Parathyroid adenoma (tissue), 2 donors: ENCODE measurements at regions not wholly inside any gene's neighbourhood (a gene's known extent, or its start where the extent isn't known, plus 50 kb on each side); places are given as distances from the start of the nearest gene placed in this dataset.

Experiments
- H2AFZ ChIP-seq: fragments of 300-600 bp; sonication (generic); one replicate; pipeline ENCODE4 v1.7.0; 2017; ENCODE audit warnings: antibody characterized with exemption, mild to moderate bottlenecking
- H3K27ac ChIP-seq: fragments of 300-600 bp; sonication (generic); one replicate; pipeline ENCODE4 v1.7.0; 2017
- H3K27me3 ChIP-seq: fragments of 300-600 bp; sonication (generic); one replicate; pipeline ENCODE4 v1.7.0; 2017; ENCODE audit warnings: low read length; ENCODE audit not compliant: control insufficient read depth, insufficient read depth
- H3K36me3 ChIP-seq: fragments of 300-600 bp; sonication (generic); one replicate; pipeline ENCODE4 v1.7.0; 2017; ENCODE audit warnings: low read length; ENCODE audit not compliant: control insufficient read depth, insufficient read depth
- H3K4me1 ChIP-seq: fragments of 300-600 bp; sonication (generic); one replicate; pipeline ENCODE4 v1.7.0; 2017; ENCODE audit warnings: control low read depth
- H3K4me2 ChIP-seq: fragments of 300-600 bp; sonication (generic); one replicate; pipeline ENCODE4 v1.7.0; 2017; ENCODE audit warnings: low read length
- H3K4me3 ChIP-seq: fragments of 300-600 bp; sonication (generic); one replicate; pipeline ENCODE4 v1.7.0; 2017; ENCODE audit warnings: low read depth, low read length
- H3K79me2 ChIP-seq: fragments of 300-600 bp; sonication (generic); one replicate; pipeline ENCODE4 v1.7.0; 2017; ENCODE audit warnings: control low read depth
- H3K9ac ChIP-seq: fragments of 300-600 bp; sonication (generic); one replicate; pipeline ENCODE4 v1.7.0; 2017; ENCODE audit warnings: mild to moderate bottlenecking
- H3K9me3 ChIP-seq: fragments of 300-600 bp; sonication (generic); one replicate; pipeline ENCODE4 v1.7.0; 2017; ENCODE audit warnings: low read length; ENCODE audit not compliant: control insufficient read depth
- TF ChIP-seq, protein P1 (sequence below): fragments of 300-600 bp; sonication (generic); IDR thresholded peaks from one replicate; pipeline ENCODE4 v1.7.0; 2017; ENCODE audit warnings: antibody characterized with exemption, mild to moderate bottlenecking
- donor health status: primary hyperparathyroidism.

DNA sequence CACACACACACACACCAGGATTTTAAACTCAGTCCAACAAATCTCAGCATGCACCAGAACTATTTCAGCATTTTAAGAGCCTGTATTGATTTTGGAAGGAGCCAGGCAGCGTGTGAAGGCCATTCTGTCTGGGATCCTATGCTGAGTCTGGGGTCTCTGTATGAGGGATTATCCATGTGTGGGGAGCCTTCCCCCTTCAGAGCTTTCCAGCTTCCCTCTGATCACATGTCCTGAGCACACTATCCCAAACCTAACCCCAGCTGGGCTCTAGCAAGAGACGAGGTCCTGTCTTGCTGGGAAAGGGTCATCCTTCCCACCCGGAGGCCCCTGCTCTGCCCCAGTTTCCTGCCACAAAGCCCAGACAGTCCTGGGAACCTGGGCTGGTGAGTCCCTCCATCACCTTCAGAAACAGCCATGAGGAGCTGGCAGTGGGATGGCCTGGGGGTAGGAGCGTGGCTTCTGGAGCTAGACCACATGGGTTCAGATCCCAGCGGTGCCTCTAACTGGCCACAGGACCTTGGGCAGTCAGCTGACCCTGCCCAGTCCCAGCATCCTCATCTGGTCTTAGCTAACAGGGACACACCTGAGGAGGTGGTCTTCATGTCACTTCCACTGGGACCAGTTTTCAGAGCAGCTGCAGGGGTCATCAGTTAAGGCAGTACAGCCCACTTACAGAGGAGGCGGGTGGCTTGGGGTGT, 79.6 kb upstream of the RET start:
- H3K9me3 ChIP-seq = no peaks in the 10 kb centered on the region
- H3K27ac ChIP-seq = no peak overlapping the region
- H2AFZ ChIP-seq = no peak overlapping the region
- no peak overlapping the region for H3K4me3 ChIP-seq
- no peaks in the 10 kb centered on the region for H3K79me2 ChIP-seq
- no peaks in the 10 kb centered on the region for H3K27me3 ChIP-seq
- no peak overlapping the region for H3K4me2 ChIP-seq
- no peak overlapping the region for H3K9ac ChIP-seq
- TF ChIP-seq, protein P1, sequence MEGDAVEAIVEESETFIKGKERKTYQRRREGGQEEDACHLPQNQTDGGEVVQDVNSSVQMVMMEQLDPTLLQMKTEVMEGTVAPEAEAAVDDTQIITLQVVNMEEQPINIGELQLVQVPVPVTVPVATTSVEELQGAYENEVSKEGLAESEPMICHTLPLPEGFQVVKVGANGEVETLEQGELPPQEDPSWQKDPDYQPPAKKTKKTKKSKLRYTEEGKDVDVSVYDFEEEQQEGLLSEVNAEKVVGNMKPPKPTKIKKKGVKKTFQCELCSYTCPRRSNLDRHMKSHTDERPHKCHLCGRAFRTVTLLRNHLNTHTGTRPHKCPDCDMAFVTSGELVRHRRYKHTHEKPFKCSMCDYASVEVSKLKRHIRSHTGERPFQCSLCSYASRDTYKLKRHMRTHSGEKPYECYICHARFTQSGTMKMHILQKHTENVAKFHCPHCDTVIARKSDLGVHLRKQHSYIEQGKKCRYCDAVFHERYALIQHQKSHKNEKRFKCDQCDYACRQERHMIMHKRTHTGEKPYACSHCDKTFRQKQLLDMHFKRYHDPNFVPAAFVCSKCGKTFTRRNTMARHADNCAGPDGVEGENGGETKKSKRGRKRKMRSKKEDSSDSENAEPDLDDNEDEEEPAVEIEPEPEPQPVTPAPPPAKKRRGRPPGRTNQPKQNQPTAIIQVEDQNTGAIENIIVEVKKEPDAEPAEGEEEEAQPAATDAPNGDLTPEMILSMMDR = no peak
- H3K4me1 ChIP-seq = no peaks in the 10 kb centered on the region
- H3K36me3 ChIP-seq = no peaks in the 10 kb centered on the region

DNA sequence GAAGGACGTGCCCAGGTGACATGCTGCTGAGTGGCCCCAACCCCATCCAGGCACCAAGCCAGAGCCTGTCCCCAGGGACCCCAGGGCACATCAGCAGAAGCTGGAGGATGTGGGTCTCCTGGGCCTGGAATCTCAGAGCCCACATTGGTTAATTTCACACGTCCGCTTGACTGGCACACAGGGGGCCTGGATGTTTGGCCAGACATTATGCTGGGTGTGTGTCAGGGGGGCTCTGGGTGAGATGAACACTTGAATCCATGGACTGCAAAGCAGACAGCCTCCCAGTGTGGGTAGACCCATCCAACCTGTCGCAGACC, 79.1 kb upstream of the RET start:
- Histone ChIP-seq H3K36me3 (no peaks in the 10 kb centered on the region), H3K4me2 (no peak overlapping the region), H3K27ac (no peak overlapping the region), H3K79me2 (no peaks in the 10 kb centered on the region), H3K4me3 (no peak overlapping the region), H3K4me1 (no peaks in the 10 kb centered on the region), H3K9me3 (no peaks in the 10 kb centered on the region), H2AFZ (no peak overlapping the region), H3K27me3 (no peaks in the 10 kb centered on the region), H3K9ac (no peak overlapping the region)
- TF ChIP-seq, protein P1 = no peak

DNA sequence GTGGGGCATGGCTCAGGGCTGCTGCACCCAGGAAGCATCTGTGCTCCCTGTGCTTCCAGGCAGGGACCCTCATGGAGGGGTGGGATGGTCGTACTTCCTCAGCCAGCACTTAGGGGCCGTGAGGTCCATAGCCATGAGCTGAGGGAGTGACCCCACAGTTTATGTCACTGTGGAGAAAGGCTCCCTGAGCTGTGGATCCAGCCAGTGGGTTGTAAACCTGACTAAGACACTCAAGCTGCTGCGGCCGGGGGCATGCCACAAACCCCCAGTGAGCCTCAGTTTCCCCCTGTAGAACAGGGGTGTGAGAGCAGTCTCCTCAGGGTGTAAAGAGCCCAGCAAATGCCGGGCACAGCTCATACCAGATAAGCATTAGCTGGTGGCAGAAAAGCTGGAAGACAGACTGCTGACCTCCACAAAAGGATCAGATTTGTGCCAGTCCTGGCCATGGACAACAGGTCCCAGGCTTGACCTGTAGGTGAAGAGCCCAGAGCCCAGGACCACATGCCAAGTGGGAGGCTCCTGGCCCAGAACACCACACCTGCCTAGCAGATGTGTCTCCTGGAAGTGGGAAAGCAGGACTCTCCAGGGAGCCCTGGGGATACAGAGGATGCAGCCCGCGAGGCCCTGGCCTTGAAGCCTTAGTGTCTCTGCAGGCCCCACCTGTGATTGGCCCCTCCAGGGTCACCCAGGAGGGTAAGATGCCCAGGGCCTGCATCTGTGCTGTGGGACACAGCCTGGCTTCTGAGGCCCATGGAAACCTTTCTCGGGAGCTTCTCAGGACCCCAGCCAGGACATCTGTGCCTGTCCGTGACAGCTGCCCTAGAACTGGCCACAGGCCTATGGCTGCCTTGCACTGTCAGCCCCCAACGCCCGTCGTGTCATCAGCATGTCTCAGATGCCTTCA, 78.1 kb upstream of the RET start:
- H3K4me1 ChIP-seq = no peaks in the 10 kb centered on the region
- H3K9ac ChIP-seq = no peak overlapping the region
- TF ChIP-seq, protein P1 = no peak
- no peak overlapping the region for H3K4me3 ChIP-seq
- no peak overlapping the region for H3K27ac ChIP-seq
- H3K9me3 ChIP-seq = no peaks in the 10 kb centered on the region
- no peaks in the 10 kb centered on the region for H3K27me3 ChIP-seq
- no peaks in the 10 kb centered on the region for H3K36me3 ChIP-seq
- H3K4me2 ChIP-seq = no peak overlapping the region
- H2AFZ ChIP-seq = no peak overlapping the region
- H3K79me2 ChIP-seq = no peaks in the 10 kb centered on the region

DNA sequence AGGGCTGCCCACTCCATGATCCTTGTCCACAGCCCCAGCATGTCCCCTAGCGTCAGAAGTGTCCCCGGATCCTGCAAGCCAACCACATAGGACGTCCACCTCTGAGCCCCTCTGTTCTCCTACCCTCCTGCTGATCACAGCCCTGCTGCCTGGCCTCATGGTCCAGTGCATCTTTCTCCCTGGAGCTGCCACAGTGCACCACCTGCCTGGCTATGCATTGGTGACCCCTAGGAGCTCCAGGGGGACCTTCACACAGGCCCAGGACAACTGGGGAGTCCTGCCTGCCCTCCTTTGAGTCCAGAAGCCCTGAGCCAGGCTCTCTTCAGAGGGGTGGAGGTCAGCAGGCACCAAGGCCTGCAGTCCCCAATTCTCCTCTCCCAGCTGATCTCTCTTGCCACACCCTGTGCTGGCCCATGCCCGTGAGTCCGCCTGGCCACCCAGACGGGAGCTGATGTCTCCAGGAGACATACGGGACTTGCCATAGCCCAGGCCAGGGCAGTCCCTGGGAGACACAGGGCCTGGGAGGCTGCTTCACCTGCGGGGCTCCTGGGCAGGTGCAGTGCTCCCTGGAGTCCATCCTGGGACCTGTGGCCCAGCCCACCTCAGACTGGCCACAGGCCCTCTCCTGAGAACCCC, 77.4 kb upstream of the RET start:
- TF ChIP-seq, protein P1 = no peak
- Histone ChIP-seq H3K27ac (no peak overlapping the region), H2AFZ (no peak overlapping the region), H3K4me3 (no peak overlapping the region), H3K36me3 (no peaks in the 10 kb centered on the region), H3K9me3 (no peaks in the 10 kb centered on the region), H3K9ac (no peak overlapping the region), H3K27me3 (no peaks in the 10 kb centered on the region), H3K4me1 (no peaks in the 10 kb centered on the region), H3K4me2 (no peak overlapping the region), H3K79me2 (no peaks in the 10 kb centered on the region)
